Transverse colon (tissue), 4 donors: ENCODE measurements at regions not wholly inside any gene's neighbourhood (a gene's known extent, or its start where the extent isn't known, plus 50 kb on each side); places are given as distances from the start of the nearest gene placed in this dataset.

Experiments used
- DNase-seq: peaks from one replicate; pipeline ENCODE4 v3.0.0-alpha.2; 2019
- H3K27ac ChIP-seq, 4 donors: fragments of 200-600 bp; sonication (generic); 2 replicates each; pipeline ENCODE4 v1.5.1; 2016 to 2018; ENCODE audit warnings: inconsistent platforms in 4 of 4
- H3K27me3 ChIP-seq: fragments of 200-600 bp; sonication (generic); 2 replicates; pipeline ENCODE4 v1.5.1; 2017; ENCODE audit warnings: inconsistent platforms
- H3K36me3 ChIP-seq, 4 donors: fragments of 200-600 bp; sonication (generic); 2 replicates each; pipeline ENCODE4 v1.5.1; 2017 to 2019; ENCODE audit warnings: inconsistent platforms in 4 of 4
- H3K4me1 ChIP-seq, 4 donors: fragments of 200-600 bp; sonication (generic); 2 replicates each; pipeline ENCODE4 v1.5.1; 2017 to 2020; ENCODE audit warnings: inconsistent platforms in 4 of 4
- H3K4me3 ChIP-seq, 4 donors: fragments of 200-600 bp; sonication (generic); 1 replicate in 1 of 4; 2 replicates in 3 of 4; pipeline versions ENCODE4 v1.5.1 to v1.6.1; 2017 to 2019; ENCODE audit warnings: inconsistent platforms in 4 of 4
- H3K9me3 ChIP-seq, 2 donors: fragments of 200-600 bp; sonication (generic); 2 replicates each; pipeline ENCODE4 v1.5.1; 2017 to 2019; ENCODE audit warnings: inconsistent platforms in 2 of 2
- CTCF ChIP-seq, 5 experiments: fragments of 200-600 bp in 3 of 5; fragments of 450-650 bp in 2 of 5; sonication (generic) in 3 of 5; IDR thresholded peaks; 1 replicate in 2 of 5; 2 replicates in 3 of 5; pipeline ENCODE4 v1.5.1; 2016 to 2017; ENCODE audit warnings: antibody characterized with exemption in 5 of 5, inconsistent platforms in 3 of 5, mild to moderate bottlenecking in 2 of 5, moderate library complexity in 1 of 5
- EP300 ChIP-seq: sonication (generic); formaldehyde crosslinking; IDR thresholded peaks from one replicate; pipeline ENCODE4 v1.6.1; 2017; ENCODE audit warnings: antibody characterized with exemption, low read depth
- POLR2A ChIP-seq: fragments of 450-650 bp; IDR thresholded peaks from one replicate; pipeline ENCODE4 v1.6.1; 2016; ENCODE audit warnings: antibody characterized with exemption, mild to moderate bottlenecking, moderate library complexity
- POLR2AphosphoS5 ChIP-seq, 3 donors: sonication (generic); formaldehyde crosslinking; IDR thresholded peaks; one replicate each; pipeline ENCODE4 v1.6.1; 2016; ENCODE audit warnings: antibody characterized with exemption in 3 of 3
- WGBS, 2 donors: methylation state at CpG; one replicate each; pipeline ENCODE4 v1.1.5; 2018; ENCODE audit warnings: low coverage in 1 of 2; 5-methylcytosine and 5-hydroxymethylcytosine counted together
- in situ Hi-C, 4 donors: fragments of 200-750 bp; cut with MboI; loops; one replicate each; pipeline versions ENCODE4 v1.15.0 to v1.15.1; 2017; ENCODE audit warnings: low sequenced_read_pairs in 3 of 4, low pct_ligation_motif_present in 1 of 4, low pct_unique_long_range_greater_than_20kb in 1 of 4
- intact Hi-C: fragments of 100-400 bp; cut with DNase I; formaldehyde crosslinking; loops from one replicate; pipeline ENCODE4 v1.15.1; 2023; ENCODE audit warnings: low total_unique reads

DNA sequence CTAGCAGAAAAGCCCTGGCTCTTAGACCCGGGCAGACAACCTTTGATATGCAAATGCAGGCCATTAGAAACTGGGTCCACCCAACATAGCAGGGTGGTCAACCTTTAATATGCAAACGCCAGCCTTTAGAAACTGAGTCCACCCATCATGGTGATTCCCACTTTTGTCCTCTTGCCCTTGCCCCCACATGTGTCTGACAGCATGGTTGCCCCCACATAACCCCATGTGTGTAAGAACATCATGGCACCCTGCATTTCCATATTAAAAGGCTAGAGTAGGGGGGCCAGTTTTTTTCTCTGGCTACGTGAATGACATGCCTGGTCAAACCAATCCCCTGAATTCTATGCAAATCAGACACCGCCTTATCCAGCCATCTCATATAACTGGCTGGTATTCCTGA lies 273.2 kb upstream of the PRDM9 start:
- TF ChIP-seq CTCF (IDR thresholded peaks at IDR 0.05) (no peak), POLR2AphosphoS5 (IDR thresholded peaks at IDR 0.05) (no peak), POLR2A (no peak), EP300 (no peak)
- in situ Hi-C loops: no loop called here
- intact Hi-C loops: no loop called here
- Histone ChIP-seq H3K27me3 (no peaks in the 10 kb centered on the region), H3K4me1 (no peaks in the 10 kb centered on the region), H3K9me3 (no peaks in the 10 kb centered on the region), H3K4me3 (no peak overlapping the region), H3K27ac (no peak overlapping the region), H3K36me3 (no peaks in the 10 kb centered on the region)
- 68 to 70% methylated on average over 3 to 4 of the region's 4 CpGs for WGBS, 2 donors
- DNase-seq: no peak

GRCh38 chr5:23223846-23224245 lies 283.6 kb upstream of the PRDM9 start:
- Histone ChIP-seq H3K4me3 (no peak overlapping the region), H3K27ac (no peak overlapping the region), H3K9me3 (no peaks in the 10 kb centered on the region), H3K27me3 (no peaks in the 10 kb centered on the region), H3K4me1 (no peaks in the 10 kb centered on the region), H3K36me3 (no peaks in the 10 kb centered on the region)
- DNase-seq: no peak
- intact Hi-C loops (no loop called here), in situ Hi-C loops (no loop called here)
- TF ChIP-seq POLR2A (no peak), POLR2AphosphoS5 (IDR thresholded peaks at IDR 0.05) (no peak), CTCF (IDR thresholded peaks at IDR 0.05) (no peak), EP300 (no peak)

GRCh38 chr5:23221831-23222230 lies 285.6 kb upstream of the PRDM9 start:
- in situ Hi-C loops: no loop called here

DNA sequence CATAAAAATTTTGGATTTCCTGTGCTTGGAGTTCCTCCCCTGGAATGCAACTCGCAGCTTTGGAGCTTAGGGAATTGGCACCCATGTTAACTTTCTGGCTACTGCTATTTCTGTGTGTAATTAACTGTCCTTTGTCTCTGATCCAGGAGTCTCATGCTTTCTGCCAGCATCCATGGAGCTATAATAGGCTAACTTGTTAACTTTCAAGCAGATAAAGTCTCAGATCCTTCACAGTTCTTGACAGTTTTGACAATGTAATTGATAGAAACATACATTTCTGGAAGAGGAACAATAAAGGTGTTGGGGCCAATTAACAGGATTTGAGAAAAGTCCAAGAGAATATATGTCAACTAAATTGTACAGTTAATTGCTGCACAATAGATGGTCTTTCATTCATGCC lies 290.2 kb upstream of the PRDM9 start:
- H3K9me3 ChIP-seq: no peaks in the 10 kb centered on the region
- no peaks in the 10 kb centered on the region for H3K4me1 ChIP-seq
- 65 to 78% methylated on average over 1 of the region's 1 CpG for WGBS, 2 donors
- no peaks in the 10 kb centered on the region for H3K36me3 ChIP-seq
- TF ChIP-seq POLR2A: no peak
- no peak for TF ChIP-seq CTCF (IDR thresholded peaks at IDR 0.05)
- no peak for TF ChIP-seq POLR2AphosphoS5 (IDR thresholded peaks at IDR 0.05)
- TF ChIP-seq EP300: no peak
- DNase-seq: no peak
- intact Hi-C loops: no loop called here
- no peak overlapping the region for H3K27ac ChIP-seq
- H3K27me3 ChIP-seq: no peaks in the 10 kb centered on the region
- in situ Hi-C loops: no loop called here
- no peak overlapping the region for H3K4me3 ChIP-seq

More at GRCh38 chr5:23221831-23222230, 285.6 kb upstream of the PRDM9 start:
- TF ChIP-seq POLR2A (no peak), EP300 (no peak), CTCF (IDR thresholded peaks at IDR 0.05) (no peak), POLR2AphosphoS5 (IDR thresholded peaks at IDR 0.05) (no peak)
- H3K27me3 ChIP-seq: no peaks in the 10 kb centered on the region
- no peak overlapping the region for H3K27ac ChIP-seq
- WGBS, 2 donors: 61 to 71% methylated on average over 3 of the region's 3 CpGs
- DNase-seq: no peak
- no peaks in the 10 kb centered on the region for H3K36me3 ChIP-seq
- H3K4me1 ChIP-seq: no peaks in the 10 kb centered on the region
- H3K4me3 ChIP-seq: no peak overlapping the region
- H3K9me3 ChIP-seq: no peaks in the 10 kb centered on the region
- intact Hi-C loops: no loop called here
